MCF 10A (cell line): ENCODE measurements at regions not wholly inside any gene's neighbourhood (a gene's known extent, or its start where the extent isn't known, plus 50 kb on each side); places are given as distances from the start of the nearest gene placed in this dataset.
A peak's percentile ranks its signal among the peaks of the same experiment; 100 is the strongest.

Experiments used
- BruUV-seq: library from RNA; stranded (reverse); fragments of 400-500 nt; replicated peaks from 2 replicates; lab custom pipeline; 2021; lab: Mats Ljungman, UMichigan
- CTCF ChIA-PET: fragments of 300-600 bp; sonication (Branson Sonifier 250); formaldehyde crosslinking; extraction: SDS; loops from one replicate; lab custom pipeline; 2021; ENCODE audit warnings: antibody characterized with exemption, inconsistent platforms; lab: Yijun Ruan, JAX
- POLR2A ChIA-PET: fragments of 300-600, 350-650 bp; sonication (Branson Sonifier 250); formaldehyde crosslinking; extraction: SDS; loops from one replicate; lab custom pipeline; 2020; ENCODE audit warnings: antibody characterized with exemption, inconsistent platforms; lab: Yijun Ruan, JAX
- DNase-seq: peaks from one replicate; pipeline ENCODE4 v3.0.0-alpha.2; 2018; ENCODE audit not compliant: unreplicated experiment
- H3K27ac Mint-ChIP-seq: one replicate; pipeline ENCODE4 v1.8.0; 2022; ENCODE audit warnings: mild to moderate bottlenecking, low read depth, mixed read lengths; ENCODE audit not compliant: unreplicated experiment
- H3K27me3 Mint-ChIP-seq: one replicate; pipeline ENCODE4 v1.8.0; 2022; ENCODE audit warnings: mixed read lengths; ENCODE audit not compliant: insufficient read depth, unreplicated experiment
- H3K36me3 Mint-ChIP-seq: one replicate; pipeline ENCODE4 v1.8.0; 2022; ENCODE audit warnings: mild to moderate bottlenecking, moderate library complexity, mixed read lengths; ENCODE audit not compliant: insufficient read depth, unreplicated experiment
- H3K4me1 Mint-ChIP-seq: one replicate; pipeline ENCODE4 v1.8.0; 2022; ENCODE audit warnings: mixed read lengths; ENCODE audit not compliant: insufficient read depth, unreplicated experiment
- H3K4me3 Mint-ChIP-seq: one replicate; pipeline ENCODE4 v1.8.0; 2022; ENCODE audit warnings: mild to moderate bottlenecking, moderate library complexity, mixed read lengths; ENCODE audit not compliant: unreplicated experiment
- H3K9me3 Mint-ChIP-seq: one replicate; pipeline ENCODE4 v1.8.0; 2022; ENCODE audit warnings: mixed read lengths; ENCODE audit not compliant: unreplicated experiment
- intact Hi-C: fragments of 100-400 bp; cut with micrococcal nuclease; formaldehyde crosslinking; loops from 2 replicates; pipeline ENCODE4 v1.14.1; 2022
- TF ChIP-seq, protein P1 (sequence below): fragments of 200-600 bp; IDR thresholded peaks from one replicate; pipeline ENCODE4 v1.8.0; 2022; ENCODE audit warnings: antibody characterized with exemption, mild to moderate bottlenecking; ENCODE audit not compliant: unreplicated experiment

DNA sequence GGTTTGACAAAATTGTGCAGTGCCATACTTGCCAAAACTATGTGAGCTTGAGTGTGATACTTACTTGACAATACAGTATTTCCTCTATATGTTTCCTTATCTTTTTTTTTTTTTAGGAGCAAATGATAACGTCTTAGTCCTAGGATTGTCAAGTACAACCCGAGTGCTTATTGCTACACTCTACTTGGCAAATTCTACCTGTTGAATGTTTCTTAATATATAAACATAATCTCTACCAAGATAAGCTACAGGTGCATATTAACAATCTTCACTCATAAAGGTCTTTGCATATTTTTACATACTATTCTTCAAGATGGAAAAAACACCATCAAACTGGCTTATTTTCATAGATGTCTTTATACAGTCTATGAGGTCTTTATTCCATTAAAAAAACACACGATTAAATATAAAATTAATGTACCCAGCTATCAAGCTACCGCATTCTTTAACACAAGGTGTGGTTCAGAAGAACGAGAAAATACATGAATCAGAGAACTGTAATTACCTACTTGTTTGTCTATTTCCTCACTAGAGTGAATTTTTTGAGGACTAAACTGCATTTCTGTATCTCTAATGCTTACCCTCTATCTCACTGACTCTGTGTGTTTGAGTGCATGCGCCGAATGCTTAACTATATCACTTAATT, 76.1 kb upstream of the PDSS1 start:
- Mint-ChIP-seq H3K4me3 (peak overlapping the region; percentile 67), H3K9me3 (no peaks in the 10 kb centered on the region), H3K36me3 (no peaks in the 10 kb centered on the region), H3K27ac (no peak overlapping the region), H3K27me3 (peaks cover 16% of the 10 kb centered on the region), H3K4me1 (peaks cover 9% of the 10 kb centered on the region)
- ChIA-PET POLR2A (interaction anchor here (0.6 to 1.5 kb wide), 4 partner anchors 9 to 77 kb away, joined by 3 to 6 read pairs (median 4); partner anchors contain the start of gene PDSS1), CTCF (interaction anchor here (0.6 to 1.2 kb wide), 6 partner anchors 10 to 488 kb away, joined by 3 to 6 read pairs (median 4); no protein-coding TSS in a partner anchor)
- peak; percentile 1 for DNase-seq
- intact Hi-C loops, result no loop called here
- TF ChIP-seq, protein P1, sequence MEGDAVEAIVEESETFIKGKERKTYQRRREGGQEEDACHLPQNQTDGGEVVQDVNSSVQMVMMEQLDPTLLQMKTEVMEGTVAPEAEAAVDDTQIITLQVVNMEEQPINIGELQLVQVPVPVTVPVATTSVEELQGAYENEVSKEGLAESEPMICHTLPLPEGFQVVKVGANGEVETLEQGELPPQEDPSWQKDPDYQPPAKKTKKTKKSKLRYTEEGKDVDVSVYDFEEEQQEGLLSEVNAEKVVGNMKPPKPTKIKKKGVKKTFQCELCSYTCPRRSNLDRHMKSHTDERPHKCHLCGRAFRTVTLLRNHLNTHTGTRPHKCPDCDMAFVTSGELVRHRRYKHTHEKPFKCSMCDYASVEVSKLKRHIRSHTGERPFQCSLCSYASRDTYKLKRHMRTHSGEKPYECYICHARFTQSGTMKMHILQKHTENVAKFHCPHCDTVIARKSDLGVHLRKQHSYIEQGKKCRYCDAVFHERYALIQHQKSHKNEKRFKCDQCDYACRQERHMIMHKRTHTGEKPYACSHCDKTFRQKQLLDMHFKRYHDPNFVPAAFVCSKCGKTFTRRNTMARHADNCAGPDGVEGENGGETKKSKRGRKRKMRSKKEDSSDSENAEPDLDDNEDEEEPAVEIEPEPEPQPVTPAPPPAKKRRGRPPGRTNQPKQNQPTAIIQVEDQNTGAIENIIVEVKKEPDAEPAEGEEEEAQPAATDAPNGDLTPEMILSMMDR, result no peak
- no TSS peak for BruUV-seq

DNA sequence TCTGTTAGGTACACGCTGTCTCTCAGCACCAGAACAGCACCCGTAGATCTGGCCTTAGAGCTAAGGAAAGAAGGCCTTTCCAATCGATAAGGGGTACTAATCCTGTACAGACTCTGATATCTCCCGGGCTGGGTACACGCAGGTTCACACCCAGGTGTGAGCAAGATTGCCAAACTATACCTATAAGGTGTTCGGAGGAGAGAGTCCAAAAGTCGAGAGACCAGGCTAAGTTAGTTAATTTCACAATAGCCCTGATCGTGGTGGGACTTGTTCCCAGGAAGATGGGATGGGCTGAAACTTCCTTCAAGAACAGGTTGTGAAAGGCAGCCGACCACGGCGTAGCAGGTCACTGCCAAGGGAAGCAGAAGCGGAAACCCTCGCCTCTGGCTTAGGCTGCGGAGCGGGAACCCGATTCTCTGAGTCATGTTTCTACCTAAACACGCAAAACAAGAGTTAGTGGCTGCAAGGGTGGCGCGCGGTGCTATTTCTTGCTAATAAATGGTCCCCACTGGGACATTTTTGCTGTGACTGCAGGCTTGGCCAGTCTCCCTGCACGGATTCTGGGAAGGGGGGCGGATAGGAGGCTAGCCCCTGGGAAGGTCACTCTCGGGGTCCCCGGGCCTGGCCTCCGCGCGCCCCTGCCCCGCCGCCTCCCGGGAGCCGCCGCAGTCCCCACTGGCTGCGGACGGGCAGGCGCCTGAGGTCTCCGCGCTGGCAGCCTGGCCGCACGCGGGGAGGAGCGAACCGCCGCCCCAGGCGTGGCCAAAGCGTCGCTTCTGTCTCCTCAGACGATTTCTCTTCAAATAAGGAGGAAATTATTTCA, 75.4 kb upstream of the PDSS1 start:
- Mint-ChIP-seq H3K9me3 (no peaks in the 10 kb centered on the region), H3K4me3 (peak overlapping the region; percentile 67), H3K27ac (no peak overlapping the region), H3K4me1 (peaks cover 9% of the 10 kb centered on the region), H3K27me3 (peaks cover 17% of the 10 kb centered on the region), H3K36me3 (no peaks in the 10 kb centered on the region)
- ChIA-PET POLR2A (interaction anchor here (0.6 to 1.5 kb wide), 3 partner anchors 15 to 75 kb away, joined by 3 to 6 read pairs (median 3); partner anchors contain the start of gene PDSS1), CTCF (interaction anchor here (0.5 to 1.0 kb wide), 3 partner anchors 15 to 487 kb away, joined by 3 to 5 read pairs (median 3); no protein-coding TSS in a partner anchor)
- peak; percentile 92 for DNase-seq
- TF ChIP-seq, protein P1, result no peak
- intact Hi-C loops, result no loop called here
- no TSS peak for BruUV-seq

DNA sequence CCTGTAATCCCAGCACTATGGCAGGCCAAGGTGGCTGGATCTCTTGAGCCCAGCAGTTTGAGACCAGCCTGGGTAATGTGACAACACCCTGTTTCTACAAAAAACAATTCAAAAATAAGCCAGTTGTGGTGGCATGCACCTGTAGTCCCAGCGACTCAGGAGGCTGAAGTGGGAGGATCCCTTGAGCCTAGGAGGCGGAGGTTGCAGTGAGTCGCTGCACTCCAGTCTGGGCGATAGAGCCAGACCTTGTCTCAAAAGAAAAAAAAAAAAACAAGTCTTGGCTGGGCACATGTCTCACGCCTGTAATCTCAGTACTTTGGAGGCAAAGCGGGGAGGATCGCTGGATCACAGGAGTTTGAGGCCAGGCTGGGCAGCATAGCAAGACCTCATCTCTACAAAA, 74.6 kb upstream of the PDSS1 start:
- peaks cover 24% of the 10 kb centered on the region for H3K27me3 Mint-ChIP-seq
- no peaks in the 10 kb centered on the region for H3K36me3 Mint-ChIP-seq
- no peak overlapping the region for H3K27ac Mint-ChIP-seq
- ChIA-PET CTCF (no interaction called here), POLR2A (no interaction called here)
- no peaks in the 10 kb centered on the region for H3K9me3 Mint-ChIP-seq
- no TSS peak for BruUV-seq
- peaks cover 9% of the 10 kb centered on the region for H3K4me1 Mint-ChIP-seq
- DNase-seq, result no peak
- H3K4me3 Mint-ChIP-seq, result no peak overlapping the region
- intact Hi-C loops, result no loop called here
- TF ChIP-seq, protein P1, result no peak

DNA sequence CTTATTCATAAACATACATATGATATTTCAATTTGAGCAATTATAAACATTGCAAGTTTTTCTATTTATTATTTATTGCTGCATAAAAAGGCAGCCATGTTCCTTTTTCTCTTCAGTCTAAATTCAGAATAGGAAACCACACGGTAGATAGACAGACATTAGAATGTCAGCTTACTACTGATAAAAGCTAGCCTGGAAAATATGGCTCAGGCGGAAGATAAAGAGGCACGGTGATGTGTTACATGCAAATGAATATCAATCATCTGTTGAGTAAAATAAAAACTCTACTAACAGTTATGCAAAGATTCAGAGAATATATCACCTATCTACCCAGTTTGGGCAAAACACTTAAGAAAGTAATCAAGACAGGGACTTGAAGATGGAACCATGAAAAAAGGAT, 73.5 kb upstream of the PDSS1 start:
- no peaks in the 10 kb centered on the region for H3K9me3 Mint-ChIP-seq

More for the DNA sequence above, 73.5 kb upstream of the PDSS1 start:
- no peak for DNase-seq
- intact Hi-C loops, result no loop called here
- H3K36me3 Mint-ChIP-seq, result no peaks in the 10 kb centered on the region
- POLR2A ChIA-PET, result no interaction called here
- peaks cover 35% of the 10 kb centered on the region for H3K27me3 Mint-ChIP-seq
- BruUV-seq, result no TSS peak
- no peak overlapping the region for H3K27ac Mint-ChIP-seq
- TF ChIP-seq, protein P1, result no peak
- no peak overlapping the region for H3K4me3 Mint-ChIP-seq
- CTCF ChIA-PET, result interaction anchor here (0.8 kb wide), 1 partner anchor 17 kb away, joined by 4 read pairs; no protein-coding TSS in a partner anchor
- peaks cover 9% of the 10 kb centered on the region for H3K4me1 Mint-ChIP-seq
